Activated CD8-positive, alpha-beta memory T cell treated with anti-CD3 and anti-CD28 coated beads, Interleukin-2, amount 50 U/mL, for 1 hour (primary cell): ENCODE measurements at regions not wholly inside any gene's neighbourhood (a gene's known extent, or its start where the extent isn't known, plus 50 kb on each side); places are given as distances from the start of the nearest gene placed in this dataset.

Experiments
- DNase-seq: peaks from one replicate; pipeline ENCODE4 v3.0.0-alpha.2; 2020; ENCODE audit errors: extremely low read depth

GRCh38 chr2:126304154-126304553 is 351.8 kb upstream of the GYPC start:
- no peak for DNase-seq

- no peak for DNase-seq
Measured at GRCh38 chr2:126306539-126306938, 349.4 kb upstream of the GYPC start.

GRCh38 chr2:126307740-126308139 is 348.2 kb upstream of the GYPC start:
- DNase-seq: no peak

GRCh38 chr2:126309185-126309584 is 346.8 kb upstream of the GYPC start:
- no peak for DNase-seq

- no peak for DNase-seq
Measured at GRCh38 chr2:126312579-126312978, 343.4 kb upstream of the GYPC start.

- DNase-seq: no peak
Measured at GRCh38 chr2:126315828-126316227, 340.1 kb upstream of the GYPC start.

- DNase-seq: no peak
Measured at GRCh38 chr2:126317790-126318431, 338.0 kb upstream of the GYPC start.

- DNase-seq: no peak
Measured at GRCh38 chr2:126322342-126322741, 333.6 kb upstream of the GYPC start.

GRCh38 chr2:126325202-126325601 is 330.8 kb upstream of the GYPC start:
- DNase-seq: no peak

- DNase-seq: no peak
Measured at GRCh38 chr2:126329173-126329572, 326.8 kb upstream of the GYPC start.

- no peak for DNase-seq
Measured at GRCh38 chr2:126342457-126342856, 313.5 kb upstream of the GYPC start.

GRCh38 chr2:126343136-126343535 is 312.8 kb upstream of the GYPC start:
- no peak for DNase-seq

- DNase-seq: no peak
Measured at GRCh38 chr2:126344493-126344892, 311.5 kb upstream of the GYPC start.

- no peak for DNase-seq
Measured at GRCh38 chr2:126345691-126346090, 310.3 kb upstream of the GYPC start.

GRCh38 chr2:126356631-126357030 is 299.3 kb upstream of the GYPC start:
- no peak for DNase-seq

- no peak for DNase-seq
Measured at GRCh38 chr2:126358122-126358521, 297.8 kb upstream of the GYPC start.

GRCh38 chr2:126359494-126359893 is 296.5 kb upstream of the GYPC start:
- no peak for DNase-seq

- DNase-seq: no peak
Measured at GRCh38 chr2:126367361-126367760, 288.6 kb upstream of the GYPC start.

GRCh38 chr2:126368758-126369157 is 287.2 kb upstream of the GYPC start:
- no peak for DNase-seq

- no peak for DNase-seq
Measured at GRCh38 chr2:126370201-126370600, 285.8 kb upstream of the GYPC start.

- no peak for DNase-seq
Measured at GRCh38 chr2:126372406-126372805, 283.6 kb upstream of the GYPC start.

GRCh38 chr2:126378176-126378575 is 277.8 kb upstream of the GYPC start:
- DNase-seq: no peak

- DNase-seq: no peak
Measured at GRCh38 chr2:126381091-126381490, 274.9 kb upstream of the GYPC start.

- DNase-seq: no peak
Measured at GRCh38 chr2:126382998-126383397, 273.0 kb upstream of the GYPC start.
